B cell (primary cell): ENCODE measurements at regions not wholly inside any gene's neighbourhood (a gene's known extent, or its start where the extent isn't known, plus 50 kb on each side); places are given as distances from the start of the nearest gene placed in this dataset.

Experiments
- EZH2 ChIP-seq: IDR thresholded peaks from 2 replicates; pipeline ENCODE4 v1.6.1; 2012; ENCODE audit warnings: borderline replicate concordance, low read depth, mild to moderate bottlenecking, moderate library complexity, low read length; ENCODE audit not compliant: insufficient read depth, poor library complexity, severe bottlenecking
- TF ChIP-seq, protein P1 (sequence below): fragments of 200-600 bp; IDR thresholded peaks from one replicate; pipeline ENCODE4 v1.8.0; 2022; ENCODE audit warnings: antibody characterized with exemption, mild to moderate bottlenecking

DNA sequence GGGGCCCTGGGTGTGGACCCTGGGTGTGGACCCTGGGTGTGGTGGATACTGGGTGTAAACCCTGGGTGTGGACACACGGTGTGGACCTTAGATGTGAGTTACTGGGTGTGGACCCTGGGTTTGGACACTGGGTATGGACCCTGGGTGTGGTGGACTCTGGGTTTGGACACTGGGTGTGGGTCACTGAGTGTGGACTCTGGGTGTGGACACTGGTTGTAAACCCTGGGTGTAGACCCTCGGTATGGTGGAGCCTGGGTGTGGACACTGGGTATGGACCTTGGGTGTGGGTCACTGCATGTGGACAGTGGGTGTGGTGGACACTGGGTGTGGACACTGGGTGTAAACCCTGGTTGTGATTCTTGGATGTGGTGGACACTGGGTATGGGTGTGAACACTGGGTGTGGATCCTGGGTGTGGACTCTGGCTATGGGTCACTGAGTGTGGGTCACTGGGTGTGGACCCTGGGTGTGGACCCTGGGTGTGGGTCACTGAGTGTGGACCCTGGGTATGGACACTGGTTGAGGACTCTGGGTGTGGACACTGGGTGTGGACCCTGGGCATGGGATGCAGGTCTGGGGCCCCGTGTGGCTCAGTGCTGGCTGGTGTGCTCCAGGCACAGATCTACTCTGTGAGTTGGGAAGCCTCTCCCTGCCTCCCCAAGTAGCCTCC is 356.2 kb downstream of the GLRX3 start:
- TF ChIP-seq, protein P1, sequence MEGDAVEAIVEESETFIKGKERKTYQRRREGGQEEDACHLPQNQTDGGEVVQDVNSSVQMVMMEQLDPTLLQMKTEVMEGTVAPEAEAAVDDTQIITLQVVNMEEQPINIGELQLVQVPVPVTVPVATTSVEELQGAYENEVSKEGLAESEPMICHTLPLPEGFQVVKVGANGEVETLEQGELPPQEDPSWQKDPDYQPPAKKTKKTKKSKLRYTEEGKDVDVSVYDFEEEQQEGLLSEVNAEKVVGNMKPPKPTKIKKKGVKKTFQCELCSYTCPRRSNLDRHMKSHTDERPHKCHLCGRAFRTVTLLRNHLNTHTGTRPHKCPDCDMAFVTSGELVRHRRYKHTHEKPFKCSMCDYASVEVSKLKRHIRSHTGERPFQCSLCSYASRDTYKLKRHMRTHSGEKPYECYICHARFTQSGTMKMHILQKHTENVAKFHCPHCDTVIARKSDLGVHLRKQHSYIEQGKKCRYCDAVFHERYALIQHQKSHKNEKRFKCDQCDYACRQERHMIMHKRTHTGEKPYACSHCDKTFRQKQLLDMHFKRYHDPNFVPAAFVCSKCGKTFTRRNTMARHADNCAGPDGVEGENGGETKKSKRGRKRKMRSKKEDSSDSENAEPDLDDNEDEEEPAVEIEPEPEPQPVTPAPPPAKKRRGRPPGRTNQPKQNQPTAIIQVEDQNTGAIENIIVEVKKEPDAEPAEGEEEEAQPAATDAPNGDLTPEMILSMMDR: no peak
- TF ChIP-seq EZH2: no peak
